Neural cell (in vitro differentiated cells): ENCODE measurements at regions not wholly inside any gene's neighbourhood (a gene's known extent, or its start where the extent isn't known, plus 50 kb on each side); places are given as distances from the start of the nearest gene placed in this dataset.

Experiments used
- H2AFZ ChIP-seq: fragments of 200-600, 300-800 bp; sonication (generic), shearing (Covaris generic); 2 replicates; pipeline ENCODE4 v1.6.0; 2014; ENCODE audit warnings: low read depth, mild to moderate bottlenecking, antibody characterized with exemption, low read length, moderate library complexity
- H3F3A ChIP-seq: fragments of 200-600 bp; shearing (Covaris generic); 2 replicates; pipeline ENCODE4 v1.6.1; 2016; ENCODE audit warnings: mild to moderate bottlenecking, moderate library complexity, mixed read lengths, antibody characterized with exemption, low read length; ENCODE audit not compliant: insufficient read depth, poor library complexity, severe bottlenecking
- H3K27ac ChIP-seq: fragments of 200-600, 300-800 bp; sonication (generic), shearing (Covaris generic); 2 replicates; pipeline ENCODE4 v1.5.1; 2014; ENCODE audit warnings: mild to moderate bottlenecking, low read length, moderate library complexity
- H3K27me3 ChIP-seq: fragments of 300-800, 200-600 bp; sonication (generic), shearing (Covaris generic); 2 replicates; pipeline ENCODE4 v1.6.0; 2014; ENCODE audit warnings: mild to moderate bottlenecking, low read depth, low read length, moderate library complexity; ENCODE audit not compliant: insufficient read depth
- H3K36me3 ChIP-seq: fragments of 300-800, 200-600 bp; sonication (generic), shearing (Covaris generic); 2 replicates; pipeline ENCODE4 v1.5.1; 2014; ENCODE audit warnings: mild to moderate bottlenecking, antibody characterized with exemption, low read length, moderate library complexity; ENCODE audit not compliant: insufficient read depth
- H3K4me2 ChIP-seq: fragments of 300-800, 200-600 bp; sonication (generic), shearing (Covaris generic); 2 replicates; pipeline ENCODE4 v1.6.0; 2014; ENCODE audit warnings: mild to moderate bottlenecking, low read length
- H3K4me3 ChIP-seq: fragments of 300-800, 200-600 bp; sonication (generic), shearing (Covaris generic); 2 replicates; pipeline ENCODE4 v1.5.1; 2014; ENCODE audit warnings: mild to moderate bottlenecking, low read length, moderate library complexity
- H3K79me2 ChIP-seq: fragments of 200-600 bp; shearing (Covaris generic); replicated peaks from 2 replicates; pipeline ENCODE4 v1.6.0; 2014; ENCODE audit warnings: mild to moderate bottlenecking, low read length, moderate library complexity; ENCODE audit not compliant: insufficient read depth
- H3K9ac ChIP-seq: fragments of 300-800, 200-600 bp; sonication (generic), shearing (Covaris generic); 2 replicates; pipeline ENCODE4 v1.6.1; 2016; ENCODE audit warnings: mild to moderate bottlenecking, low read length, mixed read lengths
- H3K9me2 ChIP-seq: fragments of 200-600 bp; shearing (Covaris generic); 2 replicates; pipeline ENCODE4 v1.6.1; 2016; ENCODE audit warnings: mild to moderate bottlenecking, low read length, mixed read lengths; ENCODE audit not compliant: insufficient read depth
- H3K9me3 ChIP-seq: fragments of 200-600, 300-800 bp; sonication (generic), shearing (Covaris generic); 2 replicates; pipeline ENCODE4 v1.6.1; 2016; ENCODE audit warnings: mild to moderate bottlenecking, mixed run types, low read length, moderate library complexity, mixed read lengths
- H4K20me1 ChIP-seq: fragments of 200-600 bp; shearing (Covaris generic); 2 replicates; pipeline ENCODE4 v1.6.1; 2016; ENCODE audit warnings: mild to moderate bottlenecking, mixed run types; ENCODE audit not compliant: insufficient read depth
- CTCF ChIP-seq: fragments of 450-650 bp; IDR thresholded peaks from 2 replicates; pipeline ENCODE4 v1.5.1; 2014; ENCODE audit warnings: antibody characterized with exemption, mild to moderate bottlenecking, moderate library complexity; ENCODE audit not compliant: poor library complexity, severe bottlenecking
- EP300 ChIP-seq: fragments of 450-650 bp; conservative IDR thresholded peaks from 2 replicates; pipeline ENCODE4 v1.6.1; 2014; ENCODE audit warnings: antibody characterized with exemption, mild to moderate bottlenecking, moderate library complexity; ENCODE audit not compliant: poor library complexity, severe bottlenecking
- EZH2 ChIP-seq: fragments of 200-600, 300-800 bp; shearing (Covaris generic), sonication (generic); IDR thresholded peaks from 2 replicates; pipeline ENCODE4 v1.6.1; 2014; ENCODE audit warnings: antibody characterized with exemption, low read length, borderline replicate concordance, mild to moderate bottlenecking; ENCODE audit not compliant: insufficient read depth, poor library complexity, severe bottlenecking
- MXI1 ChIP-seq: fragments of 450-650 bp; conservative IDR thresholded peaks from 2 replicates; pipeline ENCODE4 v1.6.1; 2014; ENCODE audit warnings: antibody characterized with exemption, mild to moderate bottlenecking; ENCODE audit not compliant: poor library complexity, severe bottlenecking
- POLR2AphosphoS5 ChIP-seq: IDR thresholded peaks from 2 replicates; pipeline ENCODE4 v1.6.1; 2012
- RAD21 ChIP-seq: fragments of 450-650 bp; conservative IDR thresholded peaks from 2 replicates; pipeline ENCODE4 v1.6.1; 2014; ENCODE audit warnings: antibody characterized with exemption, mild to moderate bottlenecking, moderate library complexity
- REST ChIP-seq: IDR thresholded peaks from 2 replicates; pipeline ENCODE4 v1.6.1; 2012; ENCODE audit warnings: borderline replicate concordance
- TAF1 ChIP-seq: IDR thresholded peaks from 2 replicates; pipeline ENCODE4 v1.6.1; 2012; ENCODE audit warnings: low read depth

- Histone ChIP-seq H2AFZ (no peak overlapping the region), H4K20me1 (no peaks in the 10 kb centered on the region), H3K9me3 (no peaks in the 10 kb centered on the region), H3K36me3 (no peaks in the 10 kb centered on the region), H3K79me2 (no peaks in the 10 kb centered on the region), H3K27me3 (no peaks in the 10 kb centered on the region), H3K4me2 (no peak overlapping the region), H3K27ac (no peak overlapping the region), H3K9ac (no peak overlapping the region), H3K4me3 (no peak overlapping the region), H3K9me2 (no peaks in the 10 kb centered on the region), H3F3A (no peaks in the 10 kb centered on the region)
- TF ChIP-seq POLR2AphosphoS5, result no peak
- TF ChIP-seq CTCF, result no peak
- TF ChIP-seq REST, result no peak
- TF ChIP-seq TAF1, result no peak
- no peak for TF ChIP-seq RAD21
- no peak for TF ChIP-seq MXI1
- TF ChIP-seq EP300, result no peak
Measured at GRCh38 chrX:20372533-20372932, 105.8 kb upstream of the RPS6KA3 start.

- no peaks in the 10 kb centered on the region for H3K9me2 ChIP-seq
- no peak overlapping the region for H2AFZ ChIP-seq
- H3K27ac ChIP-seq, result no peak overlapping the region
- no peaks in the 10 kb centered on the region for H3K36me3 ChIP-seq
- H4K20me1 ChIP-seq, result no peaks in the 10 kb centered on the region
- H3K9ac ChIP-seq, result no peak overlapping the region
- no peaks in the 10 kb centered on the region for H3K9me3 ChIP-seq
- H3F3A ChIP-seq, result no peaks in the 10 kb centered on the region
- H3K79me2 ChIP-seq, result no peaks in the 10 kb centered on the region
- TF ChIP-seq POLR2AphosphoS5 (no peak), RAD21 (no peak), EZH2 (no peak), MXI1 (no peak), EP300 (no peak)
- no peak overlapping the region for H3K4me2 ChIP-seq
- no peak overlapping the region for H3K4me3 ChIP-seq
- H3K27me3 ChIP-seq, result no peaks in the 10 kb centered on the region
Measured at GRCh38 chrX:20369468-20369867, 102.8 kb upstream of the RPS6KA3 start.

- Histone ChIP-seq H4K20me1 (no peaks in the 10 kb centered on the region), H3K27ac (no peak overlapping the region), H2AFZ (no peak overlapping the region), H3K27me3 (no peaks in the 10 kb centered on the region), H3K9ac (no peak overlapping the region), H3K4me2 (no peak overlapping the region), H3F3A (no peaks in the 10 kb centered on the region), H3K79me2 (no peaks in the 10 kb centered on the region), H3K4me3 (no peak overlapping the region), H3K9me3 (no peaks in the 10 kb centered on the region), H3K36me3 (no peaks in the 10 kb centered on the region), H3K9me2 (no peaks in the 10 kb centered on the region)
- TF ChIP-seq MXI1, result no peak
Measured at GRCh38 chrX:20364238-20364637, 97.5 kb upstream of the RPS6KA3 start.
